Keratinocyte (primary cell): ENCODE measurements at regions not wholly inside any gene's neighbourhood (a gene's known extent, or its start where the extent isn't known, plus 50 kb on each side); places are given as distances from the start of the nearest gene placed in this dataset.
"Not testable (repeated sequence)": the region's sequence is repeated elsewhere in the genome, so short reads cannot be mapped to it uniquely, and the experiment has no call there.

Source experiments
- DNase-seq: peaks from one replicate; pipeline ENCODE4 v3.0.0-alpha.2; 2011; ENCODE audit warnings: low read depth, missing footprints, low spot score
- FAIRE-seq: peaks from 2 replicates; lab custom pipeline; 2011; peaks lifted over from hg19 to GRCh38; lab: Jason Lieb, UNC
- H2AFZ ChIP-seq: 2 replicates; pipeline ENCODE4 v1.6.0; 2012; ENCODE audit warnings: low read length, control low read depth, inconsistent platforms; ENCODE audit not compliant: control insufficient read depth
- H3K27ac ChIP-seq: 2 replicates; pipeline ENCODE4 v1.5.1; 2011; ENCODE audit warnings: low read length; ENCODE audit not compliant: control insufficient read depth, insufficient read depth
- H3K27me3 ChIP-seq: 3 replicates; pipeline ENCODE4 v1.6.0; 2011; ENCODE audit warnings: low read length; ENCODE audit not compliant: control insufficient read depth, insufficient read depth; ENCODE audit errors: extremely low read depth
- H3K36me3 ChIP-seq, 2 experiments: 2 replicates in 1 of 2; 3 replicates in 1 of 2; pipeline ENCODE4 v1.5.1; 2011; ENCODE audit warnings: low read length in 2 of 2, mild to moderate bottlenecking in 1 of 2; ENCODE audit not compliant: control insufficient read depth in 2 of 2, insufficient read depth in 2 of 2; ENCODE audit errors: extremely low read depth in 1 of 2
- H3K4me1 ChIP-seq: 3 replicates; pipeline ENCODE4 v1.5.1; 2011; ENCODE audit warnings: low read length; ENCODE audit not compliant: control insufficient read depth, insufficient read depth; ENCODE audit errors: extremely low read depth
- H3K4me2 ChIP-seq: 3 replicates; pipeline ENCODE4 v1.6.0; 2011; ENCODE audit warnings: low read depth, low read length; ENCODE audit not compliant: control insufficient read depth, insufficient read depth; ENCODE audit errors: extremely low read depth
- H3K4me3 ChIP-seq, 3 experiments: fragments of 200-600 bp in 1 of 3; sonication (generic) in 1 of 3; 2 replicates in 2 of 3; 3 replicates in 1 of 3; pipeline ENCODE4 v1.5.1; 2011 to 2016; ENCODE audit warnings: low read length in 3 of 3, mild to moderate bottlenecking in 3 of 3, control low read depth in 2 of 3, inconsistent platforms in 1 of 3, low read depth in 1 of 3, mixed read lengths in 1 of 3, mixed run types in 1 of 3, moderate library complexity in 1 of 3; ENCODE audit not compliant: control insufficient read depth in 2 of 3, insufficient read depth in 2 of 3; ENCODE audit errors: extremely low read depth in 1 of 3
- H3K79me2 ChIP-seq: 2 replicates; pipeline ENCODE4 v1.6.0; 2012; ENCODE audit warnings: low read length; ENCODE audit not compliant: control insufficient read depth, insufficient read depth
- H3K9ac ChIP-seq: 3 replicates; pipeline ENCODE4 v1.6.0; 2011; ENCODE audit warnings: low read length; ENCODE audit not compliant: control insufficient read depth, insufficient read depth; ENCODE audit errors: extremely low read depth
- H3K9me1 ChIP-seq: 3 replicates; pipeline ENCODE4 v1.6.0; 2011; ENCODE audit warnings: low read length; ENCODE audit not compliant: control insufficient read depth, insufficient read depth; ENCODE audit errors: extremely low read depth
- H3K9me3 ChIP-seq: 2 replicates; pipeline ENCODE4 v1.5.1; 2012; ENCODE audit warnings: low read depth, low read length; ENCODE audit not compliant: control insufficient read depth
- H4K20me1 ChIP-seq: 3 replicates; pipeline ENCODE4 v1.6.0; 2011; ENCODE audit warnings: low read length; ENCODE audit not compliant: control insufficient read depth, insufficient read depth; ENCODE audit errors: extremely low read depth
- EZH2 ChIP-seq: IDR thresholded peaks from one replicate; pipeline ENCODE4 v1.6.1; 2012; ENCODE audit warnings: inconsistent platforms, mild to moderate bottlenecking, low read length, moderate library complexity
- dilution Hi-C: fragments of 300-500 bp; cut with MboI; formaldehyde crosslinking; loops from one replicate; pipeline ENCODE4 v1.7.0; 2020; ENCODE audit warnings: low sequenced_read_pairs; ENCODE audit not compliant: extremely low pct_ligation_motif_present
- TF ChIP-seq, protein P1 (sequence below), 3 experiments: IDR thresholded peaks in 1 of 3; conservative IDR thresholded peaks in 1 of 3; optimal IDR thresholded peaks in 1 of 3; 2 replicates in 2 of 3; 3 replicates in 1 of 3; pipeline versions ENCODE3 to v1.5.1; 2011; ENCODE audit warnings: low read length in 3 of 3, mild to moderate bottlenecking in 3 of 3, moderate library complexity in 2 of 3, control low read depth in 1 of 3, inconsistent platforms in 1 of 3; ENCODE audit not compliant: insufficient read depth in 2 of 3; ENCODE audit errors: extremely low read depth in 1 of 3

- dilution Hi-C loops, H4K20me1 ChIP-seq, H3K79me2 ChIP-seq, H3K4me2 ChIP-seq, H3K27ac ChIP-seq, FAIRE-seq, H3K9me3 ChIP-seq, DNase-seq, H3K36me3 ChIP-seq, H3K9me1 ChIP-seq, H3K27me3 ChIP-seq, H3K4me1 ChIP-seq, H3K9ac ChIP-seq, H3K4me3 ChIP-seq, H2AFZ ChIP-seq: not testable (repeated sequence)
Observed at GRCh38 chr4:102210806-102211205, 134.5 kb downstream of the SLC39A8 start.

- H3K4me3 ChIP-seq, H3K9me3 ChIP-seq, H3K36me3 ChIP-seq, H3K9ac ChIP-seq, H4K20me1 ChIP-seq, dilution Hi-C loops, H3K27ac ChIP-seq, H3K27me3 ChIP-seq, DNase-seq, H2AFZ ChIP-seq, H3K79me2 ChIP-seq, H3K9me1 ChIP-seq, H3K4me1 ChIP-seq, H3K4me2 ChIP-seq, FAIRE-seq: not testable (repeated sequence)
Observed at GRCh38 chr4:102204634-102205033, 140.6 kb downstream of the SLC39A8 start.

- no peak overlapping the region for H3K27ac ChIP-seq
Observed at GRCh38 chr4:102196221-102196620, 149.1 kb downstream of the SLC39A8 start.

More at GRCh38 chr4:102196221-102196620, 149.1 kb downstream of the SLC39A8 start:
- no peak overlapping the region for H3K4me3 ChIP-seq
- no peaks in the 10 kb centered on the region for H3K9me3 ChIP-seq
- no peak overlapping the region for H3K9ac ChIP-seq
- peaks cover 3% of the 10 kb centered on the region for H3K4me1 ChIP-seq
- H3K36me3 ChIP-seq: no peaks in the 10 kb centered on the region
- DNase-seq (no peak), FAIRE-seq (peak; percentile 61)
- no peaks in the 10 kb centered on the region for H3K9me1 ChIP-seq
- no peaks in the 10 kb centered on the region for H3K79me2 ChIP-seq
- no peak overlapping the region for H3K4me2 ChIP-seq
- no peaks in the 10 kb centered on the region for H4K20me1 ChIP-seq
- no peak overlapping the region for H2AFZ ChIP-seq
- TF ChIP-seq, protein P1, sequence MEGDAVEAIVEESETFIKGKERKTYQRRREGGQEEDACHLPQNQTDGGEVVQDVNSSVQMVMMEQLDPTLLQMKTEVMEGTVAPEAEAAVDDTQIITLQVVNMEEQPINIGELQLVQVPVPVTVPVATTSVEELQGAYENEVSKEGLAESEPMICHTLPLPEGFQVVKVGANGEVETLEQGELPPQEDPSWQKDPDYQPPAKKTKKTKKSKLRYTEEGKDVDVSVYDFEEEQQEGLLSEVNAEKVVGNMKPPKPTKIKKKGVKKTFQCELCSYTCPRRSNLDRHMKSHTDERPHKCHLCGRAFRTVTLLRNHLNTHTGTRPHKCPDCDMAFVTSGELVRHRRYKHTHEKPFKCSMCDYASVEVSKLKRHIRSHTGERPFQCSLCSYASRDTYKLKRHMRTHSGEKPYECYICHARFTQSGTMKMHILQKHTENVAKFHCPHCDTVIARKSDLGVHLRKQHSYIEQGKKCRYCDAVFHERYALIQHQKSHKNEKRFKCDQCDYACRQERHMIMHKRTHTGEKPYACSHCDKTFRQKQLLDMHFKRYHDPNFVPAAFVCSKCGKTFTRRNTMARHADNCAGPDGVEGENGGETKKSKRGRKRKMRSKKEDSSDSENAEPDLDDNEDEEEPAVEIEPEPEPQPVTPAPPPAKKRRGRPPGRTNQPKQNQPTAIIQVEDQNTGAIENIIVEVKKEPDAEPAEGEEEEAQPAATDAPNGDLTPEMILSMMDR (optimal IDR thresholded peaks at IDR 0.05 in 1 of 3, IDR thresholded peaks at IDR 0.05 in 1 of 3, conservative IDR thresholded peaks at IDR 0.05 in 1 of 3; ENCODE audit: extremely low read depth in 1 of 3, insufficient read depth in 2 of 3, low read length in 3 of 3): no peak
- TF ChIP-seq EZH2: no peak
- dilution Hi-C loops: no loop called here
- no peaks in the 10 kb centered on the region for H3K27me3 ChIP-seq
